ENCODE measurements at regions not wholly inside any gene's neighbourhood (a gene's known extent, or its start where the extent isn't known, plus 50 kb on each side); places are given as distances from the start of the nearest gene placed in this dataset.

- DNase-seq (ENCODE audit: low read depth in 4 of 4, low spot score in 2 of 4): no peak
These were observed 211.8 kb downstream of the EDN1 start for GRCh38 chr6:12501990-12502389.

GRCh38 chr6:12504325-12504966 is 212.1 kb upstream of the PHACTR1 start:
- no peak for DNase-seq (ENCODE audit: low read depth in 4 of 4, low spot score in 2 of 4)

GRCh38 chr6:12505486-12505885 is 211.1 kb upstream of the PHACTR1 start:
- no peak for DNase-seq (ENCODE audit: low read depth in 4 of 4, low spot score in 2 of 4)

- DNase-seq (ENCODE audit: low read depth in 4 of 4, low spot score in 2 of 4): no peak
These were observed 210.4 kb upstream of the PHACTR1 start for GRCh38 chr6:12506159-12506558.

- no peak for DNase-seq (ENCODE audit: low read depth in 4 of 4, low spot score in 2 of 4)
These were observed 208.9 kb upstream of the PHACTR1 start for GRCh38 chr6:12507636-12508035.

GRCh38 chr6:12508553-12508952 is 208.0 kb upstream of the PHACTR1 start:
- no peak for DNase-seq (ENCODE audit: low read depth in 4 of 4, low spot score in 2 of 4)

- no peak for DNase-seq (ENCODE audit: low read depth in 4 of 4, low spot score in 2 of 4)
These were observed 207.5 kb upstream of the PHACTR1 start for GRCh38 chr6:12509060-12509459.

GRCh38 chr6:12516070-12516469 is 200.5 kb upstream of the PHACTR1 start:
- DNase-seq (ENCODE audit: low read depth in 4 of 4, low spot score in 2 of 4): no peak

- DNase-seq (ENCODE audit: low read depth in 4 of 4, low spot score in 2 of 4): no peak
These were observed 194.2 kb upstream of the PHACTR1 start for GRCh38 chr6:12522347-12522746.

GRCh38 chr6:12523726-12524125 is 192.8 kb upstream of the PHACTR1 start:
- DNase-seq (ENCODE audit: low read depth in 4 of 4, low spot score in 2 of 4): no peak

- DNase-seq (ENCODE audit: low read depth in 4 of 4, low spot score in 2 of 4): no peak
These were observed 191.3 kb upstream of the PHACTR1 start for GRCh38 chr6:12525276-12525675.

GRCh38 chr6:12527339-12527738 is 189.2 kb upstream of the PHACTR1 start:
- no peak for DNase-seq (ENCODE audit: low read depth in 4 of 4, low spot score in 2 of 4)

GRCh38 chr6:12528136-12528535 is 188.4 kb upstream of the PHACTR1 start:
- no peak for DNase-seq (ENCODE audit: low read depth in 4 of 4, low spot score in 2 of 4)

- DNase-seq (ENCODE audit: low read depth in 4 of 4, low spot score in 2 of 4): no peak
These were observed 187.8 kb upstream of the PHACTR1 start for GRCh38 chr6:12528581-12529363.

GRCh38 chr6:12529364-12530019 is 187.1 kb upstream of the PHACTR1 start:
- no peak for DNase-seq (ENCODE audit: low read depth in 4 of 4, low spot score in 2 of 4)

GRCh38 chr6:12530345-12530744 is 186.2 kb upstream of the PHACTR1 start:
- no peak for DNase-seq (ENCODE audit: low read depth in 4 of 4, low spot score in 2 of 4)

GRCh38 chr6:12533586-12533985 is 183.0 kb upstream of the PHACTR1 start:
- no peak for DNase-seq (ENCODE audit: low read depth in 4 of 4, low spot score in 2 of 4)

GRCh38 chr6:12534069-12534853 is 182.3 kb upstream of the PHACTR1 start:
- DNase-seq (ENCODE audit: low read depth in 4 of 4, low spot score in 2 of 4): no peak

GRCh38 chr6:12535586-12536314 is 180.8 kb upstream of the PHACTR1 start:
- no peak for DNase-seq (ENCODE audit: low read depth in 4 of 4, low spot score in 2 of 4)

- DNase-seq (ENCODE audit: low read depth in 4 of 4, low spot score in 2 of 4): no peak
These were observed 180.2 kb upstream of the PHACTR1 start for GRCh38 chr6:12536416-12536815.

Data from left renal cortex interstitium (tissue), 4 donors.